WTC11 (cell line): ENCODE measurements at regions not wholly inside any gene's neighbourhood (a gene's known extent, or its start where the extent isn't known, plus 50 kb on each side); places are given as distances from the start of the nearest gene placed in this dataset.

Experiments
- ATAC-seq: fragments of 200-7000 bp; cut with Tn5 transposase; 2 replicates; pipeline ENCODE4 v1.10.0; 2021; ENCODE audit warnings: mild to moderate bottlenecking, moderate library complexity
- CTCF ChIA-PET: fragments of 300-600 bp; sonication (Branson Sonifier 250); formaldehyde crosslinking; loops from one replicate; lab custom pipeline; 2021; ENCODE audit warnings: antibody characterized with exemption; lab: Charles Lee
- POLR2A ChIA-PET: fragments of 350-600 bp; sonication (Branson Sonifier 250); formaldehyde crosslinking; loops from one replicate; lab custom pipeline; 2021; ENCODE audit warnings: antibody characterized with exemption; lab: Charles Lee
- DNase-seq: peaks from one replicate; pipeline ENCODE4 v3.0.0; 2021; ENCODE audit warnings: low spot score
- H3K27ac Mint-ChIP-seq: 2 replicates; pipeline ENCODE4 v1.8.0; 2021; ENCODE audit warnings: mixed read lengths
- H3K27me3 Mint-ChIP-seq: 2 replicates; pipeline ENCODE4 v1.8.0; 2021; ENCODE audit warnings: low read depth, mild to moderate bottlenecking, moderate library complexity, mixed read lengths
- H3K36me3 Mint-ChIP-seq: 2 replicates; pipeline ENCODE4 v1.8.0; 2021; ENCODE audit warnings: mixed read lengths
- H3K4me1 Mint-ChIP-seq: 2 replicates; pipeline ENCODE4 v1.8.0; 2022; ENCODE audit warnings: mixed read lengths
- H3K4me3 Mint-ChIP-seq: 2 replicates; pipeline ENCODE4 v1.8.0; 2021; ENCODE audit warnings: mild to moderate bottlenecking, moderate library complexity, mixed read lengths
- H3K9me3 Mint-ChIP-seq: 2 replicates; pipeline ENCODE4 v1.8.0; 2021; ENCODE audit warnings: mixed read lengths
- E2F4 ChIP-seq: sonication (generic); formaldehyde crosslinking; IDR thresholded peaks from 2 replicates; pipeline ENCODE4 v1.8.1; 2022; ENCODE audit warnings: low read depth, mild to moderate bottlenecking, moderate library complexity, missing genetic modification reagents, borderline replicate concordance
- FOXP1 ChIP-seq: sonication (generic); formaldehyde crosslinking; IDR thresholded peaks from 2 replicates; pipeline ENCODE4 v1.8.0; 2022; ENCODE audit warnings: missing genetic modification reagents, mild to moderate bottlenecking, moderate library complexity, borderline replicate concordance
- IRF1 ChIP-seq: sonication (generic); formaldehyde crosslinking; IDR thresholded peaks from 2 replicates; pipeline ENCODE4 v1.8.0; 2023; ENCODE audit warnings: missing genetic modification reagents
- JUN ChIP-seq: sonication (generic); formaldehyde crosslinking; IDR thresholded peaks from 2 replicates; pipeline ENCODE4 v1.8.0; 2023; ENCODE audit warnings: mild to moderate bottlenecking, missing genetic modification reagents
- MXD4 ChIP-seq: fragments of 250-450 bp; sonication (Bioruptor Pico); IDR thresholded peaks from 2 replicates; pipeline ENCODE4 v1.8.0; 2021; ENCODE audit warnings: mild to moderate bottlenecking, moderate library complexity, borderline replicate concordance
- MYBL2 ChIP-seq: sonication (generic); formaldehyde crosslinking; IDR thresholded peaks from 2 replicates; pipeline ENCODE4 v1.8.1; 2023; ENCODE audit warnings: mild to moderate bottlenecking, moderate library complexity, missing genetic modification reagents
- PRDM15 ChIP-seq: sonication (generic); formaldehyde crosslinking; IDR thresholded peaks from 2 replicates; pipeline ENCODE4 v1.8.0; 2022; ENCODE audit warnings: missing genetic modification reagents
- RELA ChIP-seq: sonication (generic); formaldehyde crosslinking; IDR thresholded peaks from 2 replicates; pipeline ENCODE4 v1.8.1; 2022; ENCODE audit warnings: missing genetic modification reagents, mild to moderate bottlenecking, borderline replicate concordance
- ZNF263 ChIP-seq: sonication (generic); formaldehyde crosslinking; IDR thresholded peaks from 2 replicates; pipeline ENCODE4 v1.8.1; 2022; ENCODE audit warnings: low read depth, mild to moderate bottlenecking, moderate library complexity, missing genetic modification reagents
- ZNF396 ChIP-seq: fragments of 250-450 bp; sonication (Bioruptor Pico); IDR thresholded peaks from 2 replicates; pipeline ENCODE4 v1.8.0; 2021; ENCODE audit warnings: mild to moderate bottlenecking, moderate library complexity, borderline replicate concordance
- ZNF425 ChIP-seq: fragments of 250-450 bp; sonication (Bioruptor Pico); conservative IDR thresholded peaks from 2 replicates; pipeline ENCODE4 v1.9.0; 2021; ENCODE audit warnings: mild to moderate bottlenecking
- ZNF532 ChIP-seq: fragments of 250-450 bp; sonication (Bioruptor Pico); IDR thresholded peaks from 2 replicates; pipeline ENCODE4 v1.9.0; 2021; ENCODE audit warnings: mild to moderate bottlenecking, borderline replicate concordance
- ZNF671 ChIP-seq: fragments of 250-450 bp; sonication (Bioruptor Pico); IDR thresholded peaks from 2 replicates; pipeline ENCODE4 v1.8.0; 2021; ENCODE audit warnings: mild to moderate bottlenecking
- TF ChIP-seq, protein P1 (sequence below): sonication (generic); formaldehyde crosslinking; IDR thresholded peaks from 2 replicates; pipeline ENCODE4 v1.8.1; 2023; ENCODE audit warnings: mild to moderate bottlenecking, missing genetic modification reagents
- TF ChIP-seq, protein P2 (sequence below): sonication (generic); formaldehyde crosslinking; IDR thresholded peaks from 2 replicates; pipeline ENCODE4 v1.8.1; 2022; ENCODE audit warnings: mild to moderate bottlenecking, moderate library complexity, missing genetic modification reagents

GRCh38 chr2:8489751-8490150 is 192.1 kb upstream of the ID2 start:
- TF ChIP-seq E2F4 (CRISPR knock-in tag) (no peak), ZNF532 (CRISPR knock-in tag) (no peak), MXD4 (no peak), JUN (CRISPR knock-in tag) (no peak), ZNF425 (no peak)
- TF ChIP-seq, protein P1, sequence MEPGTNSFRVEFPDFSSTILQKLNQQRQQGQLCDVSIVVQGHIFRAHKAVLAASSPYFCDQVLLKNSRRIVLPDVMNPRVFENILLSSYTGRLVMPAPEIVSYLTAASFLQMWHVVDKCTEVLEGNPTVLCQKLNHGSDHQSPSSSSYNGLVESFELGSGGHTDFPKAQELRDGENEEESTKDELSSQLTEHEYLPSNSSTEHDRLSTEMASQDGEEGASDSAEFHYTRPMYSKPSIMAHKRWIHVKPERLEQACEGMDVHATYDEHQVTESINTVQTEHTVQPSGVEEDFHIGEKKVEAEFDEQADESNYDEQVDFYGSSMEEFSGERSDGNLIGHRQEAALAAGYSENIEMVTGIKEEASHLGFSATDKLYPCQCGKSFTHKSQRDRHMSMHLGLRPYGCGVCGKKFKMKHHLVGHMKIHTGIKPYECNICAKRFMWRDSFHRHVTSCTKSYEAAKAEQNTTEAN, result no peak
- TF ChIP-seq, protein P2, sequence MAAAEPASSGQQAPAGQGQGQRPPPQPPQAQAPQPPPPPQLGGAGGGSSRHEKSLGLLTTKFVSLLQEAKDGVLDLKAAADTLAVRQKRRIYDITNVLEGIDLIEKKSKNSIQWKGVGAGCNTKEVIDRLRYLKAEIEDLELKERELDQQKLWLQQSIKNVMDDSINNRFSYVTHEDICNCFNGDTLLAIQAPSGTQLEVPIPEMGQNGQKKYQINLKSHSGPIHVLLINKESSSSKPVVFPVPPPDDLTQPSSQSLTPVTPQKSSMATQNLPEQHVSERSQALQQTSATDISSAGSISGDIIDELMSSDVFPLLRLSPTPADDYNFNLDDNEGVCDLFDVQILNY (CRISPR knock-in tag), result no peak
- TF ChIP-seq, all 79 proteins: peak for 0
- DNase-seq (no peak), ATAC-seq (no peak)
- no peaks in the 10 kb centered on the region for H3K27me3 Mint-ChIP-seq
- H3K4me3 Mint-ChIP-seq, result no peak overlapping the region
- POLR2A ChIA-PET, result no interaction called here
- no peak overlapping the region for H3K27ac Mint-ChIP-seq
- H3K9me3 Mint-ChIP-seq, result no peaks in the 10 kb centered on the region
- no peaks in the 10 kb centered on the region for H3K36me3 Mint-ChIP-seq
- H3K4me1 Mint-ChIP-seq, result peaks cover 25% of the 10 kb centered on the region
- CTCF ChIA-PET, result interaction anchor here (1.0 kb wide), 1 partner anchor 15 kb away, joined by 3 read pairs; no protein-coding TSS in a partner anchor

DNA sequence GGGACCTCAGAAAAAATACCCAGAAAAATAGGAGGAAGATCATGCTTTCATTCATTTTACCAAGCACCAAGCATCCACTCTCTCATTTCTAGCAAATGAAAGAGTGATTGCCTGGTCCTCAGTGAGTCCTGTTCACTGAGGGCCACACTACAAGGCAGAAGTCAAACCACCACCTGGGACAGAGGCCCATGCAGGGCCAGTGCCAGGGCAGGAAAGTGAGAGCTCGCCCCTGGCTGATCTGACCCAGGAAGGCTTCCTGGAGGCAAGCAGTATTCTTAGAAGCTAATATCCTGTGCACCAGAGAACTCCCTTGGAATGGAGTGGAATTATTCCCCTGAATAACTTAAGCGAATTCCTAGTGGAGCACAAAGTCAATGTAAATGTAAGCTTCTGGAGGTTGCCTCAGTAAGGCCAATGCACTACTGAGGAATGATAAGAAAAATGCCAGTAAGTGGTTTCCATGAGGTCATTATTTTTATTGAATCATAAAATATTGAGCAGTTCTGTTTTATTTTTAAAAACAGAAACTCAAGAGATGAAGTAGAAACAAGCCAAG is 191.6 kb upstream of the ID2 start:
- TF ChIP-seq IRF1 (CRISPR knock-in tag) (no peak), PRDM15 (no peak), ZNF396 (CRISPR knock-in tag) (no peak), JUN (CRISPR knock-in tag) (no peak), RELA (CRISPR knock-in tag) (no peak), MYBL2 (no peak), ZNF671 (CRISPR knock-in tag) (no peak), ZNF263 (CRISPR knock-in tag) (no peak), FOXP1 (CRISPR knock-in tag) (no peak)
- ChIA-PET CTCF (interaction anchor here (1.0 kb wide), 1 partner anchor 16 kb away, joined by 3 read pairs; no protein-coding TSS in a partner anchor), POLR2A (no interaction called here)
- DNase-seq (no peak), ATAC-seq (no peak)
- H3K4me3 Mint-ChIP-seq, result no peak overlapping the region
- H3K9me3 Mint-ChIP-seq, result no peaks in the 10 kb centered on the region
- no peaks in the 10 kb centered on the region for H3K27me3 Mint-ChIP-seq
- no peak overlapping the region for H3K27ac Mint-ChIP-seq
- peaks cover 27% of the 10 kb centered on the region for H3K4me1 Mint-ChIP-seq
- H3K36me3 Mint-ChIP-seq, result no peaks in the 10 kb centered on the region
